Astrocyte (in vitro differentiated cells and primary cell): ENCODE measurements at regions not wholly inside any gene's neighbourhood (a gene's known extent, or its start where the extent isn't known, plus 50 kb on each side); places are given as distances from the start of the nearest gene placed in this dataset.
A peak's percentile ranks its signal among the peaks of the same experiment; 100 is the strongest.

Experiments
- DNase-seq: peaks from one replicate; pipeline ENCODE4 v3.0.0-alpha.2; 2010; ENCODE audit warnings: low read depth
- FAIRE-seq: peaks from 2 replicates; lab custom pipeline; 2011; peaks lifted over from hg19 to GRCh38; lab: Jason Lieb, UNC
- H2AFZ ChIP-seq: 2 replicates; pipeline ENCODE4 v1.6.0; 2012; ENCODE audit warnings: low read depth, low read length, inconsistent platforms
- H3K27ac ChIP-seq: 2 replicates; pipeline ENCODE4 v1.5.1; 2011; ENCODE audit warnings: low read depth, low read length, inconsistent platforms
- H3K27me3 ChIP-seq: 2 replicates; pipeline ENCODE4 v1.6.0; 2011; ENCODE audit warnings: low read length, inconsistent platforms; ENCODE audit not compliant: insufficient read depth
- H3K36me3 ChIP-seq: 2 replicates; pipeline ENCODE4 v1.5.1; 2011; ENCODE audit warnings: low read length, inconsistent platforms; ENCODE audit not compliant: insufficient read depth
- H3K4me1 ChIP-seq: 2 replicates; pipeline ENCODE4 v1.5.1; 2011; ENCODE audit warnings: low read length, inconsistent platforms; ENCODE audit not compliant: insufficient read depth
- H3K4me2 ChIP-seq: 2 replicates; pipeline ENCODE4 v1.6.0; 2012; ENCODE audit warnings: low read length, inconsistent platforms
- H3K4me3 ChIP-seq: 2 replicates; pipeline ENCODE4 v1.5.1; 2011; ENCODE audit warnings: low read depth, mild to moderate bottlenecking, low read length, inconsistent platforms; ENCODE audit not compliant: insufficient read depth
- H3K79me2 ChIP-seq: 2 replicates; pipeline ENCODE4 v1.6.0; 2012; ENCODE audit warnings: mild to moderate bottlenecking, low read length, inconsistent platforms; ENCODE audit not compliant: insufficient read depth
- H3K9ac ChIP-seq: 2 replicates; pipeline ENCODE4 v1.6.0; 2012; ENCODE audit warnings: mild to moderate bottlenecking, low read length, inconsistent platforms
- H3K9me3 ChIP-seq: 2 replicates; pipeline ENCODE4 v1.5.1; 2012; ENCODE audit warnings: low read depth, mild to moderate bottlenecking, low read length, inconsistent platforms; ENCODE audit not compliant: insufficient read depth
- H4K20me1 ChIP-seq: 2 replicates; pipeline ENCODE4 v1.6.0; 2012; ENCODE audit warnings: low read length, inconsistent platforms; ENCODE audit not compliant: insufficient read depth
- H3K27ac Mint-ChIP-seq: one replicate; pipeline ENCODE4 v1.8.0; 2021; ENCODE audit warnings: mild to moderate bottlenecking, mixed read lengths; ENCODE audit not compliant: unreplicated experiment
- H3K27me3 Mint-ChIP-seq: one replicate; pipeline ENCODE4 v1.8.0; 2021; ENCODE audit warnings: low read depth, mixed read lengths; ENCODE audit not compliant: unreplicated experiment
- H3K36me3 Mint-ChIP-seq: one replicate; pipeline ENCODE4 v1.8.0; 2021; ENCODE audit warnings: low read depth, mixed read lengths; ENCODE audit not compliant: unreplicated experiment
- H3K4me1 Mint-ChIP-seq: one replicate; pipeline ENCODE4 v1.8.0; 2021; ENCODE audit warnings: low read depth, mixed read lengths; ENCODE audit not compliant: unreplicated experiment
- H3K4me3 Mint-ChIP-seq: one replicate; pipeline ENCODE4 v1.8.0; 2021; ENCODE audit warnings: mild to moderate bottlenecking, moderate library complexity, mixed read lengths; ENCODE audit not compliant: unreplicated experiment
- H3K9me3 Mint-ChIP-seq: one replicate; pipeline ENCODE4 v1.8.0; 2021; ENCODE audit warnings: mild to moderate bottlenecking, mixed read lengths; ENCODE audit not compliant: unreplicated experiment
- CTCF ChIP-seq: IDR thresholded peaks from 2 replicates; pipeline ENCODE4 v1.5.1; 2011; ENCODE audit warnings: low read depth, mild to moderate bottlenecking, inconsistent platforms, low read length, moderate library complexity; ENCODE audit not compliant: insufficient read depth
- EZH2 ChIP-seq: IDR thresholded peaks from 2 replicates; pipeline ENCODE4 v1.6.1; 2012; ENCODE audit warnings: mild to moderate bottlenecking, low read length, inconsistent platforms; ENCODE audit not compliant: insufficient read depth

- H3K36me3 Mint-ChIP-seq: no peaks in the 10 kb centered on the region
- H3K36me3 ChIP-seq: no peaks in the 10 kb centered on the region
- no peak overlapping the region for H3K4me3 ChIP-seq
- no peaks in the 10 kb centered on the region for H3K9me3 ChIP-seq
- no peak overlapping the region for H3K9ac ChIP-seq
- no peaks in the 10 kb centered on the region for H3K79me2 ChIP-seq
- no peak overlapping the region for H3K4me3 Mint-ChIP-seq
- H3K27ac ChIP-seq: no peak overlapping the region
- H3K27me3 Mint-ChIP-seq: no peaks in the 10 kb centered on the region
- TF ChIP-seq CTCF (no peak), EZH2 (no peak)
- no peaks in the 10 kb centered on the region for H3K9me3 Mint-ChIP-seq
- no peak for FAIRE-seq
- no peak overlapping the region for H3K27ac Mint-ChIP-seq
- DNase-seq: no peak
- H3K4me1 Mint-ChIP-seq: no peaks in the 10 kb centered on the region
- no peak overlapping the region for H2AFZ ChIP-seq
- H3K4me1 ChIP-seq: no peaks in the 10 kb centered on the region
- no peaks in the 10 kb centered on the region for H3K27me3 ChIP-seq
- H3K4me2 ChIP-seq: no peak overlapping the region
- no peaks in the 10 kb centered on the region for H4K20me1 ChIP-seq
These were observed 524.2 kb upstream of the CHAC2 start for GRCh38 chr2:53243430-53243829.

GRCh38 chr2:53242090-53242489, 525.5 kb upstream of the CHAC2 start:
- Mint-ChIP-seq H3K4me1 (no peaks in the 10 kb centered on the region), H3K27ac (no peak overlapping the region), H3K36me3 (no peaks in the 10 kb centered on the region), H3K27me3 (no peaks in the 10 kb centered on the region), H3K9me3 (no peaks in the 10 kb centered on the region), H3K4me3 (no peak overlapping the region)
- no peaks in the 10 kb centered on the region for H3K9me3 ChIP-seq
- H3K36me3 ChIP-seq: no peaks in the 10 kb centered on the region
- H3K27ac ChIP-seq: no peak overlapping the region
- no peak for TF ChIP-seq EZH2
- no peak for TF ChIP-seq CTCF
- no peak overlapping the region for H3K9ac ChIP-seq
- DNase-seq: no peak
- no peaks in the 10 kb centered on the region for H3K79me2 ChIP-seq
- no peak for FAIRE-seq
- H3K4me1 ChIP-seq: no peaks in the 10 kb centered on the region
- H3K4me2 ChIP-seq: no peak overlapping the region
- H3K4me3 ChIP-seq: no peak overlapping the region
- no peaks in the 10 kb centered on the region for H4K20me1 ChIP-seq
- no peak overlapping the region for H2AFZ ChIP-seq
- H3K27me3 ChIP-seq: no peaks in the 10 kb centered on the region

- no peaks in the 10 kb centered on the region for H3K27me3 Mint-ChIP-seq
- H3K27ac Mint-ChIP-seq: no peak overlapping the region
- Histone ChIP-seq H3K4me1 (no peaks in the 10 kb centered on the region), H3K27ac (no peak overlapping the region), H3K27me3 (no peaks in the 10 kb centered on the region), H3K36me3 (no peaks in the 10 kb centered on the region), H3K79me2 (no peaks in the 10 kb centered on the region), H3K9me3 (no peaks in the 10 kb centered on the region), H2AFZ (no peak overlapping the region), H4K20me1 (no peaks in the 10 kb centered on the region), H3K4me3 (no peak overlapping the region), H3K4me2 (no peak overlapping the region), H3K9ac (no peak overlapping the region)
- H3K9me3 Mint-ChIP-seq: no peaks in the 10 kb centered on the region
- DNase-seq (peak; percentile 40), FAIRE-seq (no peak)
- H3K4me3 Mint-ChIP-seq: no peak overlapping the region
- H3K4me1 Mint-ChIP-seq: no peaks in the 10 kb centered on the region
- TF ChIP-seq CTCF (no peak), EZH2 (no peak)
- H3K36me3 Mint-ChIP-seq: no peaks in the 10 kb centered on the region
These were observed 531.6 kb upstream of the CHAC2 start for GRCh38 chr2:53235836-53236582.
